ENCODE measurements at regions not wholly inside any gene's neighbourhood (a gene's known extent, or its start where the extent isn't known, plus 50 kb on each side); places are given as distances from the start of the nearest gene placed in this dataset.

DNA sequence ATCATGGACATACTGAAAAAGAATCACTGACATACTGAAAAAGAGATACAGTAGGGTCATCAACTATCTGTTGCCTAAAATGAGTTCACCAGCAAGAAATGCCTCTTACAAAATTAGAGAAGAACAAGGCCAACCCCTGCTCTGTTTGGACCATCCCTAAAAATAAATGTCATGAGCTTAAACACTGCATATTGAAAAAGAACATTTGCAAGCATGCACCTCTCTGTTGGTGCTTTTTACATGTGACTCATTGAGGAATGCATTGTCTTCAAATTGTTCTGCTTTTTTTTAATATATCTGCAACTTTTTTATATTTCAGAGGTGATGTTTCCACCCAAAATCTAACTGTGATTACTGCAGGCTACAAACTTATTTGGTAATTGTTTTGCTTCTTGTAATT is 233.9 kb upstream of the LRATD1 start:
- intact Hi-C loops (cut with DNase I, micrococcal nuclease): no loop called here
- DNase-seq: no peak
- no peak for ATAC-seq

DNA sequence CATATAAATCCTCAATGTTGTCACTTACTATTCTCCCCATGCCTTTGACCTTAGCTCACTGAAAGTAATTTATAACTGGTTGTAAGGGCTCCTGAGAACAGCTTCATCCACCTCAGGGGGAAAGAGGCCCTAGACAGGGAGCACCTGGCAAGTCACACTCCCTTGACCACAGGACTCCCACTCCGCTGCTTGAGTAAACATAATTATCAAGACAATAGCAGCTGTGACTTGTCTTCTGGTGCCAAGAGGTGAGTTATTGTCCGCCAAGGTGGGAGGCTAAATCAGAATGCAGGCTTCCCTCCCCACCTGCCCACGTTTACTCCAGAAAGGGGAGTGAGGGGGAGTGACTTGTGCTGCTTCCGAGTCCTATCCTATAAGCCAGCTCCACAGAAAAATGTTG is 230.6 kb upstream of the LRATD1 start:
- intact Hi-C loops (cut with DNase I, micrococcal nuclease): no loop called here
- no peak for DNase-seq
- ATAC-seq: no peak

GRCh38 chr2:14408695-14409094 is 223.8 kb upstream of the LRATD1 start:
- intact Hi-C loops (cut with DNase I, micrococcal nuclease): no loop called here
- DNase-seq (no peak), ATAC-seq (no peak)

- DNase-seq (no peak), ATAC-seq (no peak)
- intact Hi-C loops (cut with DNase I, micrococcal nuclease): no loop called here
These were observed 215.0 kb upstream of the LRATD1 start for GRCh38 chr2:14417551-14417950.

DNA sequence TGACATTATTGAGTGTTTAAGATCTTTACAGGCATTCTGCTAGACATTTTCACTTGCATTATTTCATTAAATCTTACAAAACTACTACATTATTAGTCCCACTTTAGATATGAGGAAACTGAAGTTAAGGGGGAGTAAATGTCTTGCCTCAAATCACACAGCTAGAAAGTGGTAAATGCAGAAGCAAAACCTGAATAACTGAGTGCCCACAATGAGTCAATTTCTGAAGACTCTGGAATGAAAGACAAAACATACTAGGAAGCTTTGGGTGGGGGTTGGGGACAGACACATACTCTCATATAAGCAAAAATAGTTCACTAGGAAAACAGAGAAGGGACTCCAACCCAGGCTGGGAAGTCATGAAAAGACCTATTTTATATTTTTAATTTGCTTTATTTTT is 214.4 kb upstream of the LRATD1 start:
- no peak for ATAC-seq
- no peak for DNase-seq
- intact Hi-C loops (cut with DNase I, micrococcal nuclease): no loop called here

DNA sequence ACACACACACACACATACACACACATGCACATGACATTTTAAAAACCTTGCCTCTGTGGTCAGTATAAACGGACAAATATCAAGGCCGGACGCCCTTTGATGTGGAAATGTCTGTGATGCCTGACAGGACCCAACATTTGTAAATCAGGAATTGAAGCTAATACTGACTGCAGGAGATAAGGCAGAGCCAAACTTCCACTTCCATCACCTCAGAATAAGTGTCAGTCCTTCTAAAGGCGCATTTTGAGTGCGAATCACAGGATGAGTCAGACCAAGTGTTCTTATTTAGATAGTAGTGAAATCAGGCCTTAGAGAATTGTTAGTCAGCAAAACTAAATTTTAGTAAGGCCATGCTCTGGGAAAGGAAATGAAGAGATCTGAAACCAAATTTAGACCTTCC is 211.7 kb upstream of the LRATD1 start:
- intact Hi-C loops (cut with DNase I, micrococcal nuclease): no loop called here
- no peak for DNase-seq
- ATAC-seq: no peak

- DNase-seq (no peak), ATAC-seq (no peak)
- intact Hi-C loops (cut with DNase I, micrococcal nuclease): no loop called here
These were observed 210.1 kb upstream of the LRATD1 start for GRCh38 chr2:14422426-14422825.

- DNase-seq (peak; percentile 67 to 68), ATAC-seq (peak; percentile 82)
- intact Hi-C loops (cut with DNase I, micrococcal nuclease): no loop called here
These were observed 209.2 kb upstream of the LRATD1 start for GRCh38 chr2:14423145-14423906.

DNA sequence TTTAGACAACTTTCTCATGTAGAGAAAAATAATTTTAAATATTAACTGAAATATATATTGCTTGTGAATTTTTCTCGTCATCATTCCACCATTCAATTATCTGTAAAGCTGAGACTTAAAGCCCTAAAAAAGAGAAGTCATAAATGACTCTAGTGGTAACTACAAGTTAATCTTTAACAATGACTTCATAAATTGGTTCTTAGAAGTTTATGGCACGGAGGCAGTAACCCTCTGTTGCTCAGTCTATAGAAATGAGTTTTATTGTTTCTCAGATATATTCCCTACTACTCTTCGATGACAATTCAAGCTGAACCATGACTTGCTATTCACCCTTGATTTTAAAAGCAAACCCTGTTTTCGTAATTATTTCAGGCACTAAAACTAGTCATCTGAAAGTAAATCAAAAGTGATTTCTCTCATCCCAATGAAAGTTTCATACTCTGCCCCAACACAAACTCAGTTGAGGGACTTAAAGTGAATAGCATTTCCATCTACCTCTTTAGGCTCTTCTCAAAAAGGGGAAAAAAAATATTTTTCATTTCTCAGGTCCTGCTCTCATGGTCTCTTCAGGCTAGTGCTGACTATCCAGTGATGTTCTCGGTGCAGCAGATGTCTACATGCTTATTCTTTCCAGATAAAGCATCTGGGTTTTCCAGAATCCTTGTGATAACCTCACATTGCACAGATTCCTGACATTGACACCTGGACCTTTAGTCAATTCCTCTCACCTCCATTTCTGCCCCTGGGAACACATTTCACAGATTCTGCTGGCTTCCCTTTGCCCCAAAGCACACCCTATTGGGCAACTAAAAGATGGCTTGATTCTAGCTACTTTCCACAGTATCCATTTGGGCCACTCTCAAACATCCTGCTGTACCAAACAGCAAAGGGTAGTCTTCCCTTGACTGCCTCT is 207.8 kb upstream of the LRATD1 start:
- intact Hi-C loops (cut with DNase I, micrococcal nuclease): no loop called here
- DNase-seq (no peak), ATAC-seq (peak; percentile 84)

DNA sequence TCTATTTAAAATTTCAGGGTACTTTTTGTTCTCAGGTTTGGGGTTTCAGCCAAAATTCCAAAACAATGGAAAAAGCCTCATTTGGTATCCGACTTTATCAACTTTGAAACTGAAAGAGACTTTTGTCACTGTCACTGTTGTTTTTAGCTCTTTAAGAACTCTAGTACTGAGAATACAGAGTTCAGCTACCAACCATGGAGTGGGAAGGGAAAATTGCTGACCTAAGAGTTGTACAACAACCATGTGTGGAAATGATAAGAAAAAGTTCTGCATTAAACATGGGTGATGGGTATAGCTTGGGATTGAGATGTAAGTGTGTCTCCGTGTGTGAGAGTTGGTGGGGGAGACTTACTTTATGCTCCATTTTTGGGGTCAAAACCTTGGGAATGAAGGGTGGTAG is 206.6 kb upstream of the LRATD1 start:
- intact Hi-C loops (cut with DNase I, micrococcal nuclease): no loop called here
- ATAC-seq (no peak), DNase-seq (no peak)

GRCh38 chr2:14428056-14428455 is 204.5 kb upstream of the LRATD1 start:
- DNase-seq: peak in 1 of 2 donors; percentile 25
- intact Hi-C loops (cut with DNase I, micrococcal nuclease): no loop called here
- ATAC-seq: no peak

GRCh38 chr2:14433946-14434495 is 198.5 kb upstream of the LRATD1 start:
- no peak for ATAC-seq
- DNase-seq: no peak
- intact Hi-C loops (cut with DNase I, micrococcal nuclease): no loop called here

DNA sequence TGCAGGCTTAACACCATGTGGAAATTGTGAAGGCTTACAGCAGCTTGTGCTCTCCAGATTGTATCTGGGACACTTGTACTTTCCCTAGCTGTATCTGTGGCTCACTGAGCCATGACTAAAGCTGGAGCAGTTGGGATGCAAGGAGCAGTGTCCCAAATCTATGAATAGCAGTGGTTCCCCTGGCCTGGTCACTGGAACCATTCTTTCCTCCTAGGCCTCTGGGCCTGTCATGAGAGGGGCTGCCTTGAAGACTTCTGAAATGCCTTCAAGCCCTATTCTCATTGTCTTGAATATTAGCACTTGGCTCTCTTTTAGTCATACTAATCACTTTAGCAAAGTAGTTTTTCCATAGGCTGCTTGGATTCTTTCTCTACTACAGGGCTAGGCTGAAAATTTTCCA is 186.8 kb upstream of the LRATD1 start:
- DNase-seq (no peak), ATAC-seq (no peak)
- intact Hi-C loops (cut with DNase I, micrococcal nuclease): no loop called here

GRCh38 chr2:14448340-14448739 is 184.2 kb upstream of the LRATD1 start:
- intact Hi-C loops (cut with DNase I, micrococcal nuclease): no loop called here
- ATAC-seq (no peak), DNase-seq (no peak)

DNA sequence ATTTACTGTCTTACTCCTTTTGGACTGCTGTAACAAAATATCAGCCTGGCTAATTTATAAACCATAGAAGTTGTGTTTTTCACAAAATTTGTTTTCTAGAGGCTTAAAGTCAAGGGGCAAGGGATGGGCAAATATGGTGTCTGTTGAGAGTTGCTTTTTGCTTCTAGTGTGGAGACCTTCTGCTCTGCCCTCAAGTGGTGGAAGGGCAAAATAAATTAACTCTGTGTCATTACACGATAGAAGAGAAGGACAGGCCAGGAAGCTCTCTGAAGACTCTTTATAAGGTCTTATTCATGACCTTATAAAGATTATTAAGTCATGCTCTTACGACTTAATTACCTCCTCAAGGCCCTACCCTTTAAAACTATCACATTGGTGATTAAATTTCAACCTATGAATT is 181.2 kb upstream of the LRATD1 start:
- ATAC-seq (peak; percentile 36), DNase-seq (no peak)
- intact Hi-C loops (cut with DNase I, micrococcal nuclease): no loop called here

DNA sequence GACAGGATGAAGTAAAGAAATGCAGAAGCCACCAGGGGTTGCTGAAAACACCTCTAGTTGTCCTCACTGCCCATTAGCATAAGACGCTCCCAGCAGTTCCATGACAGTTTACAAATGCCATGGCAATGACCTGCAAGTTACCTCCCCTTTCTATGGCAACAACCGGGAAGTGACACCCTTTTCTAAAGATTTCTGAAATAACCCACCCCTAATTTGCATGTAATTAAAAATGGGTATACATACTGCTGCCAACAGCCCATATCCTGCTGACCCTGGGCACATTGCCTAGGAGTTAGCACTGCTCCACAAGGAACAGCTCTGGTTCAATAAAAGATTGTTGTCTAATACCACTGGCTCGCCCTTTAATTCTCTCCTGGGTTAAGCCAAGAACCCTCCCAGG is 178.3 kb upstream of the LRATD1 start:
- intact Hi-C loops (cut with DNase I, micrococcal nuclease): no loop called here
- DNase-seq (no peak), ATAC-seq (peak; percentile 61)

DNA sequence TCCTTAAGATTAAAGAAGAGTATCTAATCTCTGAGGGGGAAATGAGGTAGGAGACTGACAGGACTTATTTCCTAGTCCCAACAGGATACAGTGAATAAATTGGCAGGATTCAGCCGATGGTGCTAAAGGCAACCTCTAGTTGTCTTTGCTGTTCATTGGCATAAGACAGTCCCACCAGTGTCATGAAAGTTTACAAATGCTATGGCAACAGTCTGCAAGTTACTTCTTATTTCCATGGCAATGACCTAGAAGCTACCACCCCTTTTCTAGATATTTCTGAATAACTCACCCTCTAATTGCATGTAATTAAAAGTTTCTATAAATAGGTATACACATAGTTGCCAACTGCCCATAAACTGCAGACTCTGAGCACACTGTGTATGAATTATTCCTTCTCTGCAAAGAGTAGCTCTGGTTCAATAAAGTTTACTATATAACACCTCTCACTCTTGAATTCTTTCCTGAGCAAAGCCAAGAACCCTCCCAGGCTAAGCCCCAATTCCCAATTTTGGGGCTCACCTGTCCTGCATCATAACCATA is 172.7 kb upstream of the LRATD1 start:
- intact Hi-C loops (cut with DNase I, micrococcal nuclease): no loop called here
- ATAC-seq: peak; percentile 84
- no peak for DNase-seq

DNA sequence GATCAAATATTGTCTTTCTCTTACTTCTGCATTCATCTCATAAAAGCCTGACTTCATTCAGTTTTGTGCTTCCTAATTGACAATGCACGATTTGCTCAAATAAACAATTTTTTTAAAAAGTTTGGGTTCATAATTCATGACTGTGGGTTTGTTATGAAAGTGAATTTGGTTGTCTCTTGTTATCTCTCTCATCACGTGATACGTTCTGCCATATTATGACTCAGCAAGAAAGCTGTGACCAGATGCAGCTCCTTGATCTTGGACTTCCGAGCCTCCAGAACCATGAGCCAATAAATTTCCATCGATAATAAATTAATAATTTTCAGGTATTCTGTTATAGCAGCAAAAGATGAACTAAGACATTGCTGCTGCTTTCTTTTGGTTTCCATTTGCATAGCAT is 156.5 kb upstream of the LRATD1 start:
- ATAC-seq (no peak), DNase-seq (no peak)
- intact Hi-C loops (cut with DNase I, micrococcal nuclease): no loop called here

DNA sequence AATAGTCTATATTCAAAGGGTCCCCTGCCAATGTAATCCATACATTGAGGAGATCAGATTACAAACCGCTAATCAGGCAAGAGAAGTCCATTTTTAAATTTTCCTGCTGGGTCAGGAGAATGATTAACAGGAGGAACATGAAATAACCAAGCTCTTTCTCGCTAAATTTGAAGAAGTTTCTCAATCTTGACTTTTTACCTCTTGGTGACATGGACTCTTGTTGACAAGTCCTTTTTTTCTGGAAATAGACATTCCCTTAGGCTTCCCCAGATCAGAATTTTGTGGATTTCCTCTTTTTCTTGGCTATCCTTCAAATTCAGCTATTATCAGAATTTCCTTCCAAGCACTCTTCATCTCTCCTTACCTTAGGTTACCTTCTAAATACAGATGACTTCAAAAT is 153.0 kb upstream of the LRATD1 start:
- DNase-seq (no peak), ATAC-seq (no peak)

GRCh38 chr2:14480120-14480519 is 152.4 kb upstream of the LRATD1 start:
- intact Hi-C loops (cut with DNase I, micrococcal nuclease): no loop called here
- no peak for DNase-seq
- no peak for ATAC-seq

More for the DNA sequence above, 153.0 kb upstream of the LRATD1 start:
- intact Hi-C loops (cut with DNase I, micrococcal nuclease): no loop called here

Data from left colon (tissue), 2 donors.